HUDEP-2 (cell line): ENCODE measurements at regions not wholly inside any gene's neighbourhood (a gene's known extent, or its start where the extent isn't known, plus 50 kb on each side); places are given as distances from the start of the nearest gene placed in this dataset.
"Not testable (repeated sequence)": the region's sequence is repeated elsewhere in the genome, so short reads cannot be mapped to it uniquely, and the experiment has no call there.

Source experiments
- DNase-seq, 76 experiments: peaks; one replicate each; lab custom pipeline; 2025; ENCODE audit not compliant: unreplicated experiment in 76 of 76; lab: John Stamatoyannopoulos, UW

GRCh38 chr3:150248888-150249681 is 159.0 kb upstream of the TSC22D2 start:
- DNase-seq, result no peak

- DNase-seq, result no peak
Measured at GRCh38 chr3:150248116-150248887, 159.8 kb upstream of the TSC22D2 start.

GRCh38 chr3:150247441-150247840 is 160.7 kb upstream of the TSC22D2 start:
- no peak for DNase-seq

- no peak for DNase-seq
Measured at GRCh38 chr3:150243466-150243865, 164.6 kb upstream of the TSC22D2 start.

- DNase-seq, result no peak
Measured at GRCh38 chr3:150242220-150242936, 165.7 kb upstream of the TSC22D2 start.

GRCh38 chr3:150240891-150241290 is 167.2 kb upstream of the TSC22D2 start:
- no peak for DNase-seq

- no peak for DNase-seq
Measured at GRCh38 chr3:150239766-150240165, 168.3 kb upstream of the TSC22D2 start.

- no peak for DNase-seq
Measured at GRCh38 chr3:150238995-150239619, 169.0 kb upstream of the TSC22D2 start.

- no peak for DNase-seq
Measured at GRCh38 chr3:150238048-150238802, 169.9 kb upstream of the TSC22D2 start.

GRCh38 chr3:150237490-150237889 is 170.6 kb upstream of the TSC22D2 start:
- no peak for DNase-seq

GRCh38 chr3:150236316-150237082 is 171.6 kb upstream of the TSC22D2 start:
- DNase-seq, result no peak

GRCh38 chr3:150235799-150236198 is 172.3 kb upstream of the TSC22D2 start:
- no peak for DNase-seq

- no peak for DNase-seq
Measured at GRCh38 chr3:150232992-150233451, 175.1 kb upstream of the TSC22D2 start.

GRCh38 chr3:150230037-150230436 is 178.1 kb upstream of the TSC22D2 start:
- no peak for DNase-seq

GRCh38 chr3:150228626-150229025 is 179.5 kb upstream of the TSC22D2 start:
- not testable (repeated sequence) for DNase-seq

GRCh38 chr3:150227839-150228238 is 180.3 kb upstream of the TSC22D2 start:
- peak in 42 of 76 experiments; percentile 2 to 55 (median 22) for DNase-seq

- DNase-seq, result no peak
Measured at GRCh38 chr3:150225986-150226385, 182.1 kb upstream of the TSC22D2 start.

GRCh38 chr3:150223558-150223957 is 184.5 kb upstream of the TSC22D2 start:
- no peak for DNase-seq
